ENCODE measurements at regions not wholly inside any gene's neighbourhood (a gene's known extent, or its start where the extent isn't known, plus 50 kb on each side); places are given as distances from the start of the nearest gene placed in this dataset.

DNA sequence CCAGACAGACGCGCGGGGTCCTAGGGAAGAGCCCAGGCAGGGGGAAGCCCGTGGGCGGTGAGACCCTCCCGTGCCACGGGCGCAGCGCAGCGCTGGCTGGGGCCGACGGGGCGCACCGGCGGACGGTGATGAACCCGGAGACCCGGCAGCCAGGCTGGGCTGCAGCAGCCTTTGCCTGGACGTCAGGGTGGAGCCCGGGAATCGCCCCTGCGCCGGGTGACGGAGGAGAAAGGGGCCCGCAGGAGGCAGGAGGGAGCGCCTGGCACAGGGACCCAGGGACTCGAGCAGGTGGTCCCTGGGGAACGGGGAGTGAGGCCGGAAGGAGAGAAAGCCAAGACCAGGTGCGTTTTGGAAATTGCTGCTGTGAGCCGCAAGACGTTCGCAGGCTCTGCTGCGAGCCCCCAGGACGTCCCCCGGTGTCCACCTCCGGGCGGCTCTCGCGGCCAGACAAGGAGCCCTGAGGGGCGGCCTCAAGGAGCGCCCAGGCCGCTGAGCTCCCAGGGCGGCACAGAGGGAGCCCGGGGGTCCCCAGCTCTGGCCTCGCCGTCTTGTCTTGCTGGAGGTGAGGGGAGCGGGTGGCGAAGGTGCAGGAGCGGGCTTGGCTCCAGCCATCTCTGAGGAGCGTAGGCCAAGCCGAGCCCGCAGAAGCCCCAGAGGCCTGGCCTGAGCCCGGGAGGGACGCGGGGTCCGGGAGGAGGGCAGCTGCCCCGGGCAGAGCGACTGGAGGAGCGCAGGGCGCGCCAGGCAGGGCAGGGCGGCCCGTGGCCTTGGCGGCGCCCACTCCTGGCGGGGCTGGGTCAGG is 191.2 kb upstream of the PDE10A start:
- DNase-seq (ENCODE audit: low spot score), result peak; percentile 42
- Histone ChIP-seq H4K20me1 (ENCODE audit: low read depth) (no peaks in the 10 kb centered on the region), H3K9ac (no peak overlapping the region), H3K4me3 (peak overlapping the region; percentile 38), H2AFZ (replicated peaks) (peak overlapping the region; percentile 36), H3K36me3 (no peaks in the 10 kb centered on the region), H3K9me3 (ENCODE audit: low read depth) (no peaks in the 10 kb centered on the region), H3K79me2 (ENCODE audit: low read depth) (no peaks in the 10 kb centered on the region), H3K27ac (no peak overlapping the region), H3K4me2 (peak overlapping the region; percentile 68), H3F3A (ENCODE audit: low read depth) (no peaks in the 10 kb centered on the region), H3K27me3 (peaks cover 74% of the 10 kb centered on the region), H3K4me1 (peaks cover 4% of the 10 kb centered on the region)
- TF ChIP-seq EZH2 (IDR thresholded peaks at IDR 0.05) (peak; percentile 74), EZH2phosphoT487 (IDR thresholded peaks at IDR 0.05) (peak; percentile 58)
- TF ChIP-seq, protein P1, sequence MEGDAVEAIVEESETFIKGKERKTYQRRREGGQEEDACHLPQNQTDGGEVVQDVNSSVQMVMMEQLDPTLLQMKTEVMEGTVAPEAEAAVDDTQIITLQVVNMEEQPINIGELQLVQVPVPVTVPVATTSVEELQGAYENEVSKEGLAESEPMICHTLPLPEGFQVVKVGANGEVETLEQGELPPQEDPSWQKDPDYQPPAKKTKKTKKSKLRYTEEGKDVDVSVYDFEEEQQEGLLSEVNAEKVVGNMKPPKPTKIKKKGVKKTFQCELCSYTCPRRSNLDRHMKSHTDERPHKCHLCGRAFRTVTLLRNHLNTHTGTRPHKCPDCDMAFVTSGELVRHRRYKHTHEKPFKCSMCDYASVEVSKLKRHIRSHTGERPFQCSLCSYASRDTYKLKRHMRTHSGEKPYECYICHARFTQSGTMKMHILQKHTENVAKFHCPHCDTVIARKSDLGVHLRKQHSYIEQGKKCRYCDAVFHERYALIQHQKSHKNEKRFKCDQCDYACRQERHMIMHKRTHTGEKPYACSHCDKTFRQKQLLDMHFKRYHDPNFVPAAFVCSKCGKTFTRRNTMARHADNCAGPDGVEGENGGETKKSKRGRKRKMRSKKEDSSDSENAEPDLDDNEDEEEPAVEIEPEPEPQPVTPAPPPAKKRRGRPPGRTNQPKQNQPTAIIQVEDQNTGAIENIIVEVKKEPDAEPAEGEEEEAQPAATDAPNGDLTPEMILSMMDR (IDR thresholded peaks at IDR 0.05), result peak; percentile 8
- no peak overlapping the region for H3K4me3 Mint-ChIP-seq
- H3K4me1 Mint-ChIP-seq, result peaks cover 10% of the 10 kb centered on the region
- H3K27ac Mint-ChIP-seq, result no peak overlapping the region
- no peaks in the 10 kb centered on the region for H3K36me3 Mint-ChIP-seq
- peaks cover 8% of the 10 kb centered on the region for H3K27me3 Mint-ChIP-seq (ENCODE audit: insufficient read depth, low read depth)
- H3K9me3 Mint-ChIP-seq, result no peaks in the 10 kb centered on the region

DNA sequence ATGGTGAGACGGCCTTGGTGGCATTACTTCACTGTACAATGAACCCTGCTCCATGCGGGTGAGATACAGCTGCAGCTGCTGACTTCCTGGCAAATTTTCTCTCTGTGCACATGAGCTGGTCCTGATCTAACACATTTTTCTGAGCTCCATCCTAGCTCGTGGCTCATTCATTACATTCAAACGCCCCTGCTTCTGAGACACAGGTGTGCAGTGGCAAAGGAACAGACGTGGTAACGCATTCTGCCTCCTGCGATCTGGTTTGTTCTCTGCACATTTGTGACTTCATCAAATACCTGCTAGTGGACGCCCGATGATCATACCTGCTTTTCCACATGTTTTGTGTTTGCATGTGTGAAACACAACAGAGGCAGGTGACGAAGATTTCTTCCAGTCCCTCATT is 189.6 kb upstream of the PDE10A start:
- H3K4me2 ChIP-seq, result no peak overlapping the region
- H3K27ac Mint-ChIP-seq, result no peak overlapping the region
- no peaks in the 10 kb centered on the region for H3K79me2 ChIP-seq (ENCODE audit: low read depth)
- no peak for DNase-seq (ENCODE audit: low spot score)
- peaks cover 4% of the 10 kb centered on the region for H3K4me1 ChIP-seq
- no peaks in the 10 kb centered on the region for H3K9me3 Mint-ChIP-seq
- no peak overlapping the region for H3K9ac ChIP-seq
- H3K36me3 ChIP-seq, result no peaks in the 10 kb centered on the region
- peaks cover 78% of the 10 kb centered on the region for H3K27me3 ChIP-seq
- H4K20me1 ChIP-seq (ENCODE audit: low read depth), result no peaks in the 10 kb centered on the region
- no peaks in the 10 kb centered on the region for H3K36me3 Mint-ChIP-seq
- H3K27me3 Mint-ChIP-seq (ENCODE audit: insufficient read depth, low read depth), result peaks cover 8% of the 10 kb centered on the region
- no peak overlapping the region for H2AFZ ChIP-seq (replicated peaks)
- peaks cover 10% of the 10 kb centered on the region for H3K4me1 Mint-ChIP-seq
- no peak overlapping the region for H3K27ac ChIP-seq
- no peak overlapping the region for H3K4me3 Mint-ChIP-seq
- no peaks in the 10 kb centered on the region for H3F3A ChIP-seq (ENCODE audit: low read depth)
- no peak overlapping the region for H3K4me3 ChIP-seq
- TF ChIP-seq EZH2phosphoT487 (IDR thresholded peaks at IDR 0.05) (no peak), EZH2 (IDR thresholded peaks at IDR 0.05) (no peak)
- TF ChIP-seq, protein P1 (IDR thresholded peaks at IDR 0.05), result no peak
- no peaks in the 10 kb centered on the region for H3K9me3 ChIP-seq (ENCODE audit: low read depth)

DNA sequence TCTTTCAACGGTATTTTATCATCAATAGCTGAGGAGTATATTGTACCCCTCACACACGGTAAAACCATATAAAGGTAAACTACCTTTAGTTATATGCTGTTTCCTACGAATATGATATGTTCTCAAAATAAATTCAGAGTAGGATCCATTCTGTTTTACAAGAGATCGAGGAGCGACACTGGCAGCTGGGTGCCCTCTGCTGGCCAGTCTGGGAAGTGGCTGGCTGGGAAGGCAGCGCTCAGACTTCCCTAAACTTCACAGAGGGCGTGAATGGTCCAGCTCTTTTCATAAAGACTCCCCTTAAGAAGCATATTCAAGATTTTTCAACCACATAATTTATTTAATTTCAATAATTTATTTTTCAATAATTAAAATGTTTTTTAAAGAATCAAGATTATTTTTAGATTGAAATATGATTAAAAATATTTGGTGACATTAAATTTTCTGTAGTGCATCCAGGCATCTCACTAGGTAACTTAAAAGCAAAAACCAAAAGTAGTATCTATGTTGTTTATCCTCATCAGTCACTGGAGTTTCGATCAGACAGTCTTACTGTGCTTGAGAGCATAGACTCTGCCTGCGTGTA is 187.5 kb upstream of the PDE10A start:
- no peaks in the 10 kb centered on the region for H3K9me3 Mint-ChIP-seq
- Histone ChIP-seq H3K9ac (no peak overlapping the region), H3F3A (ENCODE audit: low read depth) (no peaks in the 10 kb centered on the region), H3K4me2 (peak overlapping the region; percentile 56), H3K27me3 (peaks cover 65% of the 10 kb centered on the region), H3K27ac (no peak overlapping the region), H3K4me3 (peak overlapping the region; percentile 14), H3K4me1 (peaks cover 4% of the 10 kb centered on the region), H3K79me2 (ENCODE audit: low read depth) (no peaks in the 10 kb centered on the region), H2AFZ (replicated peaks) (peak overlapping the region; percentile 12), H3K9me3 (ENCODE audit: low read depth) (no peaks in the 10 kb centered on the region), H4K20me1 (ENCODE audit: low read depth) (no peaks in the 10 kb centered on the region), H3K36me3 (no peaks in the 10 kb centered on the region)
- H3K4me3 Mint-ChIP-seq, result no peak overlapping the region
- peaks cover 9% of the 10 kb centered on the region for H3K27me3 Mint-ChIP-seq (ENCODE audit: insufficient read depth, low read depth)
- H3K4me1 Mint-ChIP-seq, result peaks cover 18% of the 10 kb centered on the region
- TF ChIP-seq, protein P1 (IDR thresholded peaks at IDR 0.05), result peak; percentile 96
- TF ChIP-seq EZH2 (IDR thresholded peaks at IDR 0.05), result no peak
- H3K36me3 Mint-ChIP-seq, result no peaks in the 10 kb centered on the region
- peak; percentile 68 for DNase-seq (ENCODE audit: low spot score)
- H3K27ac Mint-ChIP-seq, result no peak overlapping the region
